Activated CD4-positive, CD25-positive, alpha-beta regulatory T cell treated with anti-CD3 and anti-CD28 coated beads, Interleukin-2, amount 50 U/mL, for 24 hours (primary cell): ENCODE measurements at regions not wholly inside any gene's neighbourhood (a gene's known extent, or its start where the extent isn't known, plus 50 kb on each side); places are given as distances from the start of the nearest gene placed in this dataset.

Experiments
- ATAC-seq, 2 donors: fragments of 150-1000 bp; cut with Tn5 transposase; one replicate each; pipeline ENCODE4 v1.10.0; 2021; ENCODE audit warnings: mild to moderate bottlenecking in 1 of 2, moderate library complexity in 1 of 2

DNA sequence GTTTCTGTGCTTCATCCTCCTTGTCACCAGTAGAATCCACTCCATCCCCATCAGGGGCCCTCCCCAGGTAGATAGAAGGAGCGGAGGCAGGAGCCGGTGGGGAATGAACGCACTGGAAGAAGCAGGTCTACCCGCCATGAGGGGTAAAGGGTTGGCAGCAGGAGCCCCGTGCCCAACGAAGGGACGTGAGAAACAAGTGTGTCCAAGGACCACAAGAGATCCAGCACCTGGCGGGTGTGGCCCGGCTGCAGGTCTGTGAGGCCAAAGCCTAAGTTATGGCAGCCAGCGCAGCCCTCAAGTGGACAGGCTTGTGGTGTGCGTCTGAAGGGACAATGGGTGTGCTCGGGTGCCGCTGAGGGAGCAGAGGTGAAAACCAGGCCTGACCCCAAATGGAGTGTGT, 94.3 kb downstream of the IRX2 start:
- ATAC-seq, result no peak

GRCh38 chr5:2656206-2656605, 95.3 kb downstream of the IRX2 start:
- no peak for ATAC-seq

DNA sequence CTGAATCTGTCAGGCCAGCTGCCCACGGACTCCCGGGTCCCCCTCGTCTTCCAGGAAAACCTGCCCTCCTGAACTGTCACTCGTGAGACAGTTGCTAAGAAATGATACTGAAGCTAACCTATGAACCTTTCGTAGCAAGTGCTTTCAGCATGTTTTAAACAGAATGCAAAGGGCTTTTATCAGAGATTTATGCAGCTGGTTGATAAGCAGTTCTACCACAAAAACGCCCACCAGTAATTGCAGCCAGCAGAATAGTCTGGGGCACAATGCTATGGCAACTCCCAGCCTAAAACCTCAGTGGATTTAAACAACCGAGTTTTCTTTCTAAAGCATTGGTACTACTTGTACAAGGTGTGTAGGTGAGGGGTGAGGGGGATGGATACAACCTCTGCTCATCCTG, 97.5 kb downstream of the IRX2 start:
- ATAC-seq, result no peak

DNA sequence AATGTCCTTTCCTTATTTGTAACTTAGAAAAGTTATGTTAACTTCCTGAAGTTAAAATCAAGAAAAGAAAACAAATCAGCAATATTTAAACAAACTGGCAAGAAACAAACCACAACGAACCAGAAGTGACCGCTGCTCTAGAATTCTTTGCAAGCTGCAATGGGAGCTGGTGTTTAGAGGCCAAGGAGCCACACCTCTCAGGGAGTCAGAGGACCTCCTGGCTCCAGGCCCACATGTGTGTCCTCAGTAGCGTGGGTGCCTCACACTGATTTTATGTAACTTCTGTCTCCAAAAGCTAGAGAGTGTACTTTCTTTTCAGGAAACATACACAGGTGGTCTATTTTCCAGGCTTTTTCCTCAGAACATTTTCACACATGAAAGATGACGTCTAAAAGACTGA, 100.4 kb downstream of the IRX2 start:
- ATAC-seq, result no peak

- ATAC-seq, result no peak
Observed at GRCh38 chr5:2642684-2643345, 108.7 kb downstream of the IRX2 start.

- no peak for ATAC-seq
Observed at GRCh38 chr5:2640717-2641116, 110.8 kb downstream of the IRX2 start.

- ATAC-seq, result no peak
Observed at GRCh38 chr5:2639425-2639824, 112.1 kb downstream of the IRX2 start.

DNA sequence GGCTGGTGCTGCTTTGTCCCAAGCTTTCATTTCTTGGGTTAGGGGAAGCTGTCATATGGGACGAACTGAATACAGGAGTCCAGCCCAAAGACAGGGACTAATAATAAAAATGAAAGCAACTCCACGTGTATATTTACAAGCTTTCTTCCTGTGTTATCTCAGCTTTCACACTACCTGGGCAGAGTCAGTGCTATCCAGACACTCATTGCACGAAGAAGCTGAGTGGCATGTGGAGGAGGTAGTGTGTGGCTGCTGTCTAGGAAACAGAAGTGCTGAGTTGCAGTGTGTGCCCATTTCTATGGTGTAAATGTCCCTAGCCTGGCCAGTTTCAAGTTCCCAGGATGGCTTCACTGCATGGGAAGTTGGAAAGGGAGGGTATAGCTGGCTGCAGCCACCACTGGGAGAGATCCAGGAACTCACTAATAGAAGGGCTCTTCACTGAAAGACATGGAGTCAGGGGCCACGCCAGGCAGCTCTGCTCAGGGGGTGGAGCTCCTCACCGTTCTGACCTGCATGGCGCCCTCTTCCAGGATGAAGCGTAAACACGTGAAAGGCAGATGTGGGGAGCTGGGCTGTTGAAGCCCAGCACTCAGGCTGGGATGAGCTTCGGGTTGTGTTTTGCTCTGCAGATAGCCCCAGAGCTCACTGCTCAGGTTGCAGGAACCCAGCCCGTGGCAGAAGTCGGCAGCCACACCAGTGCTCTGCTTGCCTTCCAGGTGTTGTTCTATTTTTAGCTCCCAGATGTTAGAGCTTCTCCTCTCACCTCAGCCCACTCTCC, 116.9 kb downstream of the IRX2 start:
- ATAC-seq, result no peak

GRCh38 chr5:2633992-2634391, 117.5 kb downstream of the IRX2 start:
- ATAC-seq, result no peak

- no peak for ATAC-seq
Observed at GRCh38 chr5:2631758-2632157, 119.7 kb downstream of the IRX2 start.

DNA sequence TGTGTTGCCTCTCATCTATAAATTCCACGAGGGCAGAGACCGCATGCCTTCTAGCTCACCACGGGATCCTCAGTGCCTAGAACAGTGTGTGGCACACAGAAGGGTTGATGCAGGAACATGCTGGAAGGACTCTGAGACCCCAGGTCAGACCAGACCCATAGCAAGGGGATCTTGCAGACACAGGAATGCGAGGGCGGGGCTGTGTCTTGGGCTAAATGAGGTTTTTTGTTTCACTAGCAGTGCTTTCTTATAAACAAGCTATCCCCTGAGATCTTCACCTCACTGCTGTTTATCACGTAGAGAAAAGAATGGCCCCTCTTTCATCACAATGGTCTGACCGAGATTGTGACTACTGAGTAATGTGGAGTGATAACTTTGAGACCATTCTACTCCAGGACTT, 122.4 kb downstream of the IRX2 start:
- ATAC-seq, result no peak

DNA sequence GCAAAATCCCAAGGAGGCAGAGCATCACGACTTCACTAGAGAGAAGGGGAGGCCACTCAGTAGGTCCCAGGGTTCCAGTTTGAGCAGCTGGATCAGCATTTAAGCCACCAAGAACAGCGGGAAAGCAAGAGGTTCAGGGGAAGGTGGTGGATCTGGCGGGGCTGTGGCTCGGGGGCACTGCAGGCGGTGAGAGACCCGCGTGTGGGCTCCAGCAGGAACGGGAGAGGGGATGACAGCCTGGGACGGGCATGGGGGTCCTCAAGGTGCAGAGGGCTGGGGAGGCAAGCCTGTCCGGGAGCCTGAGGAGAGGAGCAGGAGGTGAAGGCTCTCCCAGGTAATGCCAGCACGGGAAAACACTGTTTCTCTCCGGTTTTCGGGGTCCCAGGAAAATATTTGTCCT, 123.6 kb downstream of the IRX2 start:
- ATAC-seq, result no peak

GRCh38 chr5:2626572-2626971, 124.9 kb downstream of the IRX2 start:
- no peak for ATAC-seq

- no peak for ATAC-seq
Observed at GRCh38 chr5:2622866-2623265, 128.6 kb downstream of the IRX2 start.

GRCh38 chr5:2621631-2622030, 129.8 kb downstream of the IRX2 start:
- no peak for ATAC-seq

DNA sequence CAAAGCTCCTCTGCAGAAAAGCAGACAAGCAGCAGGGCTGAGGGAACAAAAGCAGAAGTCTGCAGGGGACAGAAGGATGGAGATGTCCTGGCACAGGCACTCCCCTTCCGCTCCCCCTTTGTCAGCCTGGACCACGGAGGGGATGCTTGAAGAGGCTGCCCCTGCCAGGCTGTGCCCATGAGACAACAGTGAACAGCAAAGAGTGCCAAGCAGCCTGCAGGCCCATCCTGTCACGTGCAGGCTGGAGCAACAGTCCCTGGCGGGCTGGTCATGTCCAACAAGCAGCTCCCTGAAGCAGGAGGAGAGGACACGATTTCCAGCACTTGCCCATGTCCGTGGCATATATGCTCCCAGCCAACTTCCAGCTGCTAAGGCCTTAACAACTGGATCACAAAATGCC, 132.3 kb downstream of the IRX2 start:
- ATAC-seq, result no peak

GRCh38 chr5:2617461-2617860, 134.0 kb downstream of the IRX2 start:
- ATAC-seq, result no peak

GRCh38 chr5:2615917-2616316, 135.6 kb downstream of the IRX2 start:
- no peak for ATAC-seq

- ATAC-seq, result no peak
Observed at GRCh38 chr5:2614571-2614970, 136.9 kb downstream of the IRX2 start.

- ATAC-seq, result no peak
Observed at GRCh38 chr5:2611659-2612058, 139.8 kb downstream of the IRX2 start.

DNA sequence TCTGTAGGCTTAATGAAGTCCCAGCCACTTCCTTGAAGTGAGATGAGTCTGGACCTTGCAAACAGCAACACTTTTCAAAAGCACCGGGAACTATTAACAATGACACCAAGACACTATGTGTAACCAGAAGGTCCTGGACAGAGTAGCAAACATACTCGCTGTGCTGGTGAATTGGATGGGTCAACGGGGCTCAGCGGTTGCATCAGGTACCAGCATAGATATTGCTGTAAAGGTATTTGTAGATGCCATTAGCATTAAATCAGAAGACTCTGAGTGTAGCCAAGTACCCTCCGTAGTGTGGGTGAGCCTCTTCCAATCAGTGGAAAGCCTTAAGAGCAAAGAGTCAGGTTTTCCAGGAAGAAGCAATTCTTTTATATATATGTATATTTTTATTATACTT, 140.5 kb downstream of the IRX2 start:
- no peak for ATAC-seq

DNA sequence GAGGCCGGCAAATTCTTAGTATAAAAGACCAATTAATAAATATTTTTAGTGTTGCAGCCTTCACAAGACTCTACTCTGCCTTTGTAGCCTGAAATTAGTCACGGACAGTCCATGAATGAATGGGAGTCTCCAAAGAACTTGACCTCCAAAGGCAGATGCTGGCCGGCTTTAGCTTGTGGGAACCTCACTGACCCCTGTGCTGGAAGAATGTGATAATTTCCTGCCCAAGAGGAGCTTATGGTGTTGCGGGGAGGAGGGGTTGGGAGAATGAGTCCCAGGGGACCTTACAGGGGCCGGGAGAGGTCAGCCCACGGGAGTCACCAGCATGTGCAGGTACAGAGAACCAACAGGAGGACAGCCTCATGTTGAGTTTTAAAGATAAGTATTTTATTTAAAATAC, 143.1 kb downstream of the IRX2 start:
- no peak for ATAC-seq

DNA sequence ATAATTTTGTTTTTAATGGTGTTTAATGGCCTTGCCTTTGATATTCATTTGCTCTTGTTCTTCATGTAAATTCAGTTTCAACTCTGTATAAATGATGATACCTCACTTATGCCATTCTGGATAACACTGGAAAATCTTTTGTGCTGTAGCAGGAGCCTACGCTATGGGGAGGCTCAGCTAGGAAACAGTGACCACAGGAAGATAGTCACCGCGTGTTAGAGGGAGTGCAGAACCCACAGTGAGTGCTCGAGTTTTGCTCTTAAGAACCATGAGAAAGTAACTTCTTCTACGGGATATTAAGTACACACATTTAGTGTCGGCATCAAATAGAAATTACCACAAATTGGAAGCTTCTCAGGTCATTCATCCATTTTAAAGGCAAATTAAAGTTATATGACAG, 143.9 kb downstream of the IRX2 start:
- no peak for ATAC-seq

- no peak for ATAC-seq
Observed at GRCh38 chr5:2603272-2603575, 148.3 kb downstream of the IRX2 start.
